H9 (cell line): ENCODE measurements at regions not wholly inside any gene's neighbourhood (a gene's known extent, or its start where the extent isn't known, plus 50 kb on each side); places are given as distances from the start of the nearest gene placed in this dataset.

Source experiments
- DNase-seq: peaks from one replicate; pipeline ENCODE4 v3.0.0-alpha.2; 2017
- H2AFZ ChIP-seq: one replicate; pipeline ENCODE4 v1.6.1; 2013; ENCODE audit warnings: mild to moderate bottlenecking, low read length, control low read depth, moderate library complexity
- H2AK5ac ChIP-seq: 2 replicates; pipeline ENCODE4 v1.6.1; 2013; ENCODE audit warnings: low read length, control low read depth, mixed read lengths; ENCODE audit not compliant: insufficient read length
- H2BK120ac ChIP-seq: one replicate; pipeline ENCODE4 v1.6.1; 2013; ENCODE audit warnings: low read depth, mild to moderate bottlenecking, low read length, control low read depth, inconsistent platforms; ENCODE audit not compliant: poor library complexity, severe bottlenecking
- H2BK12ac ChIP-seq: 2 replicates; pipeline ENCODE4 v1.6.1; 2013; ENCODE audit warnings: low read length, control low read depth, mixed read lengths, low read depth; ENCODE audit not compliant: insufficient read length
- H2BK15ac ChIP-seq: 2 replicates; pipeline ENCODE4 v1.6.1; 2013; ENCODE audit warnings: low read depth, low read length, control low read depth
- H2BK20ac ChIP-seq: one replicate; pipeline ENCODE4 v1.6.1; 2013; ENCODE audit warnings: low read depth, mild to moderate bottlenecking, low read length, control low read depth, inconsistent platforms; ENCODE audit not compliant: poor library complexity, severe bottlenecking
- H2BK5ac ChIP-seq: 2 replicates; pipeline ENCODE4 v1.6.1; 2013; ENCODE audit warnings: low read length, control low read depth, mixed read lengths; ENCODE audit not compliant: insufficient read length
- H3K14ac ChIP-seq: 2 replicates; pipeline ENCODE4 v1.6.1; 2013; ENCODE audit warnings: low read length, control low read depth; ENCODE audit not compliant: insufficient read depth
- H3K18ac ChIP-seq: 2 replicates; pipeline ENCODE4 v1.6.1; 2013; ENCODE audit warnings: low read depth, mild to moderate bottlenecking, mixed read lengths, low read length, control low read depth; ENCODE audit not compliant: insufficient read length
- H3K23ac ChIP-seq: 2 replicates; pipeline ENCODE4 v1.6.1; 2013; ENCODE audit warnings: low read length, control low read depth, mixed read lengths, low read depth; ENCODE audit not compliant: insufficient read length
- H3K23me2 ChIP-seq: 2 replicates; pipeline ENCODE4 v1.6.1; 2013; ENCODE audit warnings: low read depth, mild to moderate bottlenecking, mixed read lengths, low read length, control low read depth; ENCODE audit not compliant: insufficient read length, poor library complexity, severe bottlenecking
- H3K27ac ChIP-seq: 2 replicates; pipeline ENCODE4 v1.5.1; 2013; ENCODE audit warnings: low read length, control low read depth, mixed read lengths, low read depth; ENCODE audit not compliant: insufficient read length
- H3K27me3 ChIP-seq: 2 replicates; pipeline ENCODE4 v1.6.1; 2013; ENCODE audit warnings: low read length, control low read depth, inconsistent platforms; ENCODE audit not compliant: insufficient read depth
- H3K4ac ChIP-seq: 2 replicates; pipeline ENCODE4 v1.6.1; 2013; ENCODE audit warnings: low read depth, mild to moderate bottlenecking, control low read depth, inconsistent platforms, low read length, moderate library complexity
- H3K4me1 ChIP-seq: 2 replicates; pipeline ENCODE4 v1.6.1; 2013; ENCODE audit warnings: low read length, control low read depth, inconsistent platforms; ENCODE audit not compliant: insufficient read depth
- H3K4me2 ChIP-seq: 2 replicates; pipeline ENCODE4 v1.6.1; 2013; ENCODE audit warnings: low read length, control low read depth, mixed read lengths; ENCODE audit not compliant: insufficient read length, insufficient read depth
- H3K56ac ChIP-seq: 2 replicates; pipeline ENCODE4 v1.6.1; 2013; ENCODE audit warnings: low read depth, mild to moderate bottlenecking, mixed read lengths, low read length, control low read depth; ENCODE audit not compliant: insufficient read length
- H3K79me1 ChIP-seq: 2 replicates; pipeline ENCODE4 v1.6.1; 2013; ENCODE audit warnings: low read depth, mild to moderate bottlenecking, moderate library complexity, low read length, control low read depth, inconsistent platforms; ENCODE audit not compliant: insufficient read depth, poor library complexity, severe bottlenecking
- H3K79me2 ChIP-seq: 2 replicates; pipeline ENCODE4 v1.6.1; 2013; ENCODE audit warnings: low read length, control low read depth, inconsistent platforms; ENCODE audit not compliant: insufficient read depth
- H3K9ac ChIP-seq: 2 replicates; pipeline ENCODE4 v1.6.1; 2013; ENCODE audit warnings: low read length, control low read depth, mixed read lengths; ENCODE audit not compliant: insufficient read length; ENCODE audit errors: extremely low read depth
- H3K9me3 ChIP-seq: one replicate; pipeline ENCODE4 v1.6.1; 2013; ENCODE audit warnings: low read depth, low read length, inconsistent platforms; ENCODE audit not compliant: control insufficient read depth
- H3T11ph ChIP-seq: one replicate; pipeline ENCODE4 v1.6.1; 2013; ENCODE audit warnings: mild to moderate bottlenecking, low read length, control low read depth, inconsistent platforms
- H4K20me1 ChIP-seq: one replicate; pipeline ENCODE4 v1.6.1; 2013; ENCODE audit not compliant: control insufficient read depth, insufficient read length, insufficient read depth
- H4K5ac ChIP-seq: 2 replicates; pipeline ENCODE4 v1.6.1; 2013; ENCODE audit warnings: low read depth, mild to moderate bottlenecking, mixed read lengths, low read length, control low read depth; ENCODE audit not compliant: insufficient read length
- H4K8ac ChIP-seq: replicated peaks from 2 replicates; pipeline ENCODE4 v1.6.1; 2013; ENCODE audit warnings: low read length, control low read depth, mixed read lengths, low read depth; ENCODE audit not compliant: insufficient read length
- H4K91ac ChIP-seq: 2 replicates; pipeline ENCODE4 v1.6.1; 2013; ENCODE audit warnings: low read depth, mild to moderate bottlenecking, moderate library complexity, mixed read lengths, low read length, control low read depth; ENCODE audit not compliant: insufficient read length
- H3K27ac Mint-ChIP-seq, 3 experiments: 2 replicates in 2 of 3; 3 replicates in 1 of 3; pipeline ENCODE4 v1.8.0; 2020 to 2021; ENCODE audit warnings: mixed read lengths in 3 of 3, mild to moderate bottlenecking in 1 of 3, moderate library complexity in 1 of 3
- H3K27me3 Mint-ChIP-seq: 2 replicates; pipeline ENCODE4 v1.8.0; 2021; ENCODE audit warnings: low read depth, mild to moderate bottlenecking, moderate library complexity, mixed read lengths
- H3K36me3 Mint-ChIP-seq, 3 experiments: 2 replicates in 2 of 3; 3 replicates in 1 of 3; pipeline ENCODE4 v1.8.0; 2020 to 2021; ENCODE audit warnings: low read depth in 3 of 3, mixed read lengths in 3 of 3; ENCODE audit not compliant: insufficient read depth in 1 of 3
- H3K4me1 Mint-ChIP-seq, 2 experiments: 2 replicates each; pipeline ENCODE4 v1.8.0; 2020; ENCODE audit warnings: mixed read lengths in 2 of 2
- H3K4me3 Mint-ChIP-seq, 2 experiments: 2 replicates in 1 of 2; 3 replicates in 1 of 2; pipeline ENCODE4 v1.8.0; 2020 to 2021; ENCODE audit warnings: mild to moderate bottlenecking in 2 of 2, mixed read lengths in 2 of 2, moderate library complexity in 1 of 2
- H3K9me3 Mint-ChIP-seq, 2 experiments: 2 replicates in 1 of 2; 3 replicates in 1 of 2; pipeline ENCODE4 v1.8.0; 2020; ENCODE audit warnings: mild to moderate bottlenecking in 2 of 2, mixed read lengths in 2 of 2, moderate library complexity in 1 of 2
- CTCF ChIP-seq: fragments of 200-600 bp; sonication (generic); conservative IDR thresholded peaks from 3 replicates; pipeline ENCODE4 v1.8.0; 2021; ENCODE audit warnings: antibody characterized with exemption, mild to moderate bottlenecking
- WGBS: extraction: QIAGEN DNeasy Blood & Tissue Kit; methylation state at CpG from one replicate; pipeline ENCODE4 v1.1.7; 2013; ENCODE audit warnings: missing lambda C conversion rate, low lambda C conversion rate, mixed read lengths; ENCODE audit not compliant: insufficient read length; ENCODE audit errors: extremely low coverage; 5-methylcytosine and 5-hydroxymethylcytosine counted together

GRCh38 chr3:6526321-6526720, 334.6 kb upstream of the GRM7 start:
- Histone ChIP-seq H4K5ac (no peak overlapping the region), H3K18ac (no peak overlapping the region), H3T11ph (no peak overlapping the region), H2BK15ac (no peak overlapping the region), H3K23ac (no peak overlapping the region), H3K27me3 (no peaks in the 10 kb centered on the region), H4K91ac (no peak overlapping the region), H3K79me1 (no peaks in the 10 kb centered on the region), H3K4me1 (no peaks in the 10 kb centered on the region), H3K56ac (no peak overlapping the region), H4K8ac (no peak overlapping the region), H2AFZ (no peak overlapping the region), H3K14ac (no peak overlapping the region), H3K4me2 (no peak overlapping the region), H4K20me1 (no peaks in the 10 kb centered on the region), H3K23me2 (no peaks in the 10 kb centered on the region), H2BK120ac (no peak overlapping the region), H3K27ac (no peak overlapping the region), H2AK5ac (no peak overlapping the region), H2BK20ac (no peak overlapping the region), H2BK5ac (no peak overlapping the region), H2BK12ac (no peak overlapping the region), H3K79me2 (no peaks in the 10 kb centered on the region), H3K9ac (no peak overlapping the region), H3K4ac (no peak overlapping the region), H3K9me3 (no peaks in the 10 kb centered on the region)
- H3K27me3 Mint-ChIP-seq: no peaks in the 10 kb centered on the region
- no peaks in the 10 kb centered on the region; a peak in 1 of 7 replicates for H3K36me3 Mint-ChIP-seq
- no peak overlapping the region for H3K4me3 Mint-ChIP-seq
- H3K27ac Mint-ChIP-seq: no peak overlapping the region
- H3K4me1 Mint-ChIP-seq: no peaks in the 10 kb centered on the region
- WGBS: no CpG with 5 or more reads among the region's 8 CpGs
- no peak for TF ChIP-seq CTCF
- H3K9me3 Mint-ChIP-seq: no peaks in the 10 kb centered on the region
- no peak for DNase-seq
